ENCODE measurements at regions not wholly inside any gene's neighbourhood (a gene's known extent, or its start where the extent isn't known, plus 50 kb on each side); places are given as distances from the start of the nearest gene placed in this dataset.

DNA sequence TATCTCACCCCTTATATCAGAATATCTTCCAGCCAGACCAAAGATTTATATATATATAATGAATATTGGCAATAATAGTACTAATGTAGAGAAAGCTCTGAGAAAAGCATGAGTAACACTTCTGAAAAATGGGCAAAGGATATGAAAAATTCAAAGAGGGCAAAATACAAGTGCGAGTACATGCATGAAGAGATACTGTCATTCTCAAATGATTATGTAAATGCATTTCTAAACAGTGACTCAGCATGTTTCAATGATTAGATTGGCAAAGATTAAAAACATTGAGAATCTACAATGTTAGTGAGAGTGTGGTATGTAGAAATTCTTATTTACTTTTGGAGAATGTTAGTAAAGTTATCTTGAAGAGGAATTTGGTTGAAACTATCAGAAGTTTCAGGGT, 118.3 kb upstream of the NEDD4L start:
- TF ChIP-seq CTCF (conservative IDR thresholded peaks at IDR 0.05; ENCODE audit: low read depth, low read length) (no peak), RCOR1 (IDR thresholded peaks at IDR 0.05; ENCODE audit: insufficient replicate concordance, low read length) (no peak), MAFK (IDR thresholded peaks at IDR 0.05; ENCODE audit: low read depth, low read length) (peak; percentile 84), POLR2A (IDR thresholded peaks at IDR 0.05; ENCODE audit: low read depth, low read length) (no peak), MXI1 (IDR thresholded peaks at IDR 0.05; ENCODE audit: borderline replicate concordance, low read depth, low read length) (no peak), USF2 (IDR thresholded peaks at IDR 0.05; ENCODE audit: low read depth, low read length) (no peak)

All from IMR-90 (cell line).